ENCODE measurements at regions not wholly inside any gene's neighbourhood (a gene's known extent, or its start where the extent isn't known, plus 50 kb on each side); places are given as distances from the start of the nearest gene placed in this dataset.

- DNase-seq (no peak), ATAC-seq (ENCODE audit: poor library complexity) (no peak)
- POLR2A ChIA-PET = no interaction called here
- Mint-ChIP-seq H3K27me3 (no peaks in the 10 kb centered on the region), H3K36me3 (ENCODE audit: low read depth) (no peaks in the 10 kb centered on the region), H3K4me3 (no peak overlapping the region), H3K4me1 (ENCODE audit: low read depth) (no peaks in the 10 kb centered on the region), H3K27ac (no peak overlapping the region), H3K9me3 (no peaks in the 10 kb centered on the region)
- no peak overlapping the region for H3K27ac ChIP-seq (ENCODE audit: low read depth in 1 of 2, low read length in 2 of 2)
- no peaks in the 10 kb centered on the region for H3K9me3 ChIP-seq (ENCODE audit: control insufficient read depth in 1 of 2, insufficient read depth in 1 of 2, low read length in 2 of 2)
- H3K36me3 ChIP-seq (ENCODE audit: insufficient read depth, low read length) = no peaks in the 10 kb centered on the region
- no peaks in the 10 kb centered on the region for H3K27me3 ChIP-seq (ENCODE audit: control insufficient read depth in 1 of 2, insufficient read depth in 2 of 2, low read length in 2 of 2)
- H3K4me3 ChIP-seq (ENCODE audit: low read length) = no peak overlapping the region
- CTCF ChIA-PET = no interaction called here
- H3K4me1 ChIP-seq (ENCODE audit: insufficient read depth, low read length) = no peaks in the 10 kb centered on the region
- TF ChIP-seq CTCF (IDR thresholded peaks at IDR 0.05) = no peak
- intact Hi-C loops (cut with DNase I, micrococcal nuclease) = no loop called here
Observed at GRCh38 chr11:77530879-77531278, 57.0 kb upstream of the PAK1 start.

- Mint-ChIP-seq H3K27ac (no peak overlapping the region), H3K9me3 (no peaks in the 10 kb centered on the region), H3K4me3 (no peak overlapping the region), H3K4me1 (ENCODE audit: low read depth) (no peaks in the 10 kb centered on the region), H3K27me3 (no peaks in the 10 kb centered on the region), H3K36me3 (ENCODE audit: low read depth) (no peaks in the 10 kb centered on the region)
- no peak for TF ChIP-seq CTCF (IDR thresholded peaks at IDR 0.05)
- Histone ChIP-seq H3K27ac (ENCODE audit: low read depth in 1 of 2, low read length in 2 of 2) (no peak overlapping the region), H3K27me3 (ENCODE audit: control insufficient read depth in 1 of 2, insufficient read depth in 2 of 2, low read length in 2 of 2) (no peaks in the 10 kb centered on the region), H3K9me3 (ENCODE audit: control insufficient read depth in 1 of 2, insufficient read depth in 1 of 2, low read length in 2 of 2) (no peaks in the 10 kb centered on the region), H3K4me3 (ENCODE audit: low read length) (no peak overlapping the region), H3K36me3 (ENCODE audit: insufficient read depth, low read length) (no peaks in the 10 kb centered on the region), H3K4me1 (ENCODE audit: insufficient read depth, low read length) (no peaks in the 10 kb centered on the region)
- DNase-seq (no peak), ATAC-seq (ENCODE audit: poor library complexity) (no peak)
- CTCF ChIA-PET = no interaction called here
- intact Hi-C loops (cut with DNase I, micrococcal nuclease) = no loop called here
- POLR2A ChIA-PET = no interaction called here
Observed at GRCh38 chr11:77529685-77530084, 55.8 kb upstream of the PAK1 start.

GRCh38 chr11:77525455-77526091 is 51.7 kb upstream of the PAK1 start:
- H3K4me3 ChIP-seq (ENCODE audit: low read length) = no peak overlapping the region
- H3K36me3 Mint-ChIP-seq (ENCODE audit: low read depth) = no peaks in the 10 kb centered on the region
- H3K27me3 ChIP-seq (ENCODE audit: control insufficient read depth in 1 of 2, insufficient read depth in 2 of 2, low read length in 2 of 2) = no peaks in the 10 kb centered on the region
- ATAC-seq (ENCODE audit: poor library complexity) (no peak), DNase-seq (no peak)
- no peaks in the 10 kb centered on the region for H3K36me3 ChIP-seq (ENCODE audit: insufficient read depth, low read length)
- H3K9me3 ChIP-seq (ENCODE audit: control insufficient read depth in 1 of 2, insufficient read depth in 1 of 2, low read length in 2 of 2) = no peaks in the 10 kb centered on the region
- TF ChIP-seq CTCF (IDR thresholded peaks at IDR 0.05) = no peak
- H3K4me1 ChIP-seq (ENCODE audit: insufficient read depth, low read length) = no peaks in the 10 kb centered on the region
- H3K27ac Mint-ChIP-seq = no peak overlapping the region
- H3K27ac ChIP-seq (ENCODE audit: low read depth in 1 of 2, low read length in 2 of 2) = no peak overlapping the region
- no peaks in the 10 kb centered on the region for H3K4me1 Mint-ChIP-seq (ENCODE audit: low read depth)
- POLR2A ChIA-PET = no interaction called here
- no peaks in the 10 kb centered on the region for H3K27me3 Mint-ChIP-seq
- CTCF ChIA-PET = no interaction called here
- intact Hi-C loops (cut with DNase I, micrococcal nuclease) = no loop called here
- H3K9me3 Mint-ChIP-seq = no peaks in the 10 kb centered on the region
- no peak overlapping the region for H3K4me3 Mint-ChIP-seq
